ENCODE measurements at regions not wholly inside any gene's neighbourhood (a gene's known extent, or its start where the extent isn't known, plus 50 kb on each side); places are given as distances from the start of the nearest gene placed in this dataset.
A peak's percentile ranks its signal among the peaks of the same experiment; 100 is the strongest.
"Not testable (repeated sequence)": the region's sequence is repeated elsewhere in the genome, so short reads cannot be mapped to it uniquely, and the experiment has no call there.

DNA sequence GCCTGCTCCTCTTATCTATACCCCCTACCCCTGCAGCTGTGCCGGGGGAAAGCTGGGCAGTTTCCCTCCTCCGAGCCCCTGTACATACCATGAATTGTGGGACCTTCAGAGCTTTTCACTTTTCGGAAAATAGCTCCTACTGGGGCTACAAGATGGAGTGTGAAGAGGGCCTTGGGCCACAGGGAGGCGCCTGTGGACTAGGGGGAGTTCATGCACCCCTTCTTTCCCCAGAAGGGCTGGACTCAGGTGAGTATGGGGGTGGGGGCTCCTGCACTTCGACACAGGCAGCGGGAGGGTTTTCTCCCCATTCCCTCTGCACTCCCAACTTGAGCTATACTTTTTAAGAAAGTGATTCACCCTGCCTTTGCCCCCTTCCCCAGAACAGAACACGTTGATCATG is 202.0 kb downstream of the CEP170 start:
- H3K9me3 ChIP-seq (ENCODE audit: control insufficient read depth, insufficient read depth, low read depth, low read length); H3K36me3 ChIP-seq (ENCODE audit: control insufficient read depth, insufficient read depth, low read length); H3K4me1 ChIP-seq (ENCODE audit: control insufficient read depth, insufficient read depth, low read length); in situ Hi-C loops (cut with HindIII; ENCODE audit: low pct_unique_long_range_greater_than_20kb, low sequenced_read_pairs); H3K27me3 ChIP-seq (ENCODE audit: control insufficient read depth, insufficient read depth, low read length); H3K4me3 ChIP-seq (ENCODE audit: low read depth in 2 of 2, low read length in 2 of 2); intact Hi-C loops (cut with micrococcal nuclease; ENCODE audit: unreplicated experiment); POLR2A ChIA-PET; ATAC-seq; DNase-seq (ENCODE audit: low read depth, low spot score); H3K27ac ChIP-seq (ENCODE audit: low read length); CTCF ChIA-PET; BruUV-seq (replicated peaks): not testable (repeated sequence)
- TF ChIP-seq, protein P1, sequence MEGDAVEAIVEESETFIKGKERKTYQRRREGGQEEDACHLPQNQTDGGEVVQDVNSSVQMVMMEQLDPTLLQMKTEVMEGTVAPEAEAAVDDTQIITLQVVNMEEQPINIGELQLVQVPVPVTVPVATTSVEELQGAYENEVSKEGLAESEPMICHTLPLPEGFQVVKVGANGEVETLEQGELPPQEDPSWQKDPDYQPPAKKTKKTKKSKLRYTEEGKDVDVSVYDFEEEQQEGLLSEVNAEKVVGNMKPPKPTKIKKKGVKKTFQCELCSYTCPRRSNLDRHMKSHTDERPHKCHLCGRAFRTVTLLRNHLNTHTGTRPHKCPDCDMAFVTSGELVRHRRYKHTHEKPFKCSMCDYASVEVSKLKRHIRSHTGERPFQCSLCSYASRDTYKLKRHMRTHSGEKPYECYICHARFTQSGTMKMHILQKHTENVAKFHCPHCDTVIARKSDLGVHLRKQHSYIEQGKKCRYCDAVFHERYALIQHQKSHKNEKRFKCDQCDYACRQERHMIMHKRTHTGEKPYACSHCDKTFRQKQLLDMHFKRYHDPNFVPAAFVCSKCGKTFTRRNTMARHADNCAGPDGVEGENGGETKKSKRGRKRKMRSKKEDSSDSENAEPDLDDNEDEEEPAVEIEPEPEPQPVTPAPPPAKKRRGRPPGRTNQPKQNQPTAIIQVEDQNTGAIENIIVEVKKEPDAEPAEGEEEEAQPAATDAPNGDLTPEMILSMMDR (IDR thresholded peaks at IDR 0.05): peak; percentile 12; the same call in 1 of the 2 replicates

DNA sequence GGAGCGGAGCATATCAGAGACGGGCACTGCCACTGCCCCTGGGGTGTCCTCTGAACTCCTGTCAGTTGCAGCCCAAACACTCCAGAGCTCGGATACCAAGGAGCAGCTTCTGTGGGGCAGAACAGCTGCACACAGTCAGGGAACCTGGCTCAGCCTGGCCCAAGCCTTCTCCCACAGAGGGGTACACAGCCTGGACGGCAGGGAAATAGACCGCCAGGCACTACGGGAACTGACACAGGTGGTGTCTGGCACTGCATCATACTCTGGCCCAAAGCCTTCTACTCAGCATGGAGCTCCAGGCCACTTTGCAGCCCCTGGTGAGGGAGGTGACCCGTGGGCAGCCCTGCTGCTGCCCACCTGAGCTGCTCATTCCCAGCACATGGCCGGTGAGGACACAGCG is 204.5 kb downstream of the CEP170 start:
- BruUV-seq (replicated peaks); H3K4me1 ChIP-seq (ENCODE audit: control insufficient read depth, insufficient read depth, low read length); H3K27me3 ChIP-seq (ENCODE audit: control insufficient read depth, insufficient read depth, low read length); H3K36me3 ChIP-seq (ENCODE audit: control insufficient read depth, insufficient read depth, low read length); DNase-seq (ENCODE audit: low read depth, low spot score); in situ Hi-C loops (cut with HindIII; ENCODE audit: low pct_unique_long_range_greater_than_20kb, low sequenced_read_pairs); intact Hi-C loops (cut with micrococcal nuclease; ENCODE audit: unreplicated experiment); ATAC-seq; H3K4me3 ChIP-seq (ENCODE audit: low read depth in 2 of 2, low read length in 2 of 2); H3K9me3 ChIP-seq (ENCODE audit: control insufficient read depth, insufficient read depth, low read depth, low read length); H3K27ac ChIP-seq (ENCODE audit: low read length); POLR2A ChIA-PET; CTCF ChIA-PET: not testable (repeated sequence)

DNA sequence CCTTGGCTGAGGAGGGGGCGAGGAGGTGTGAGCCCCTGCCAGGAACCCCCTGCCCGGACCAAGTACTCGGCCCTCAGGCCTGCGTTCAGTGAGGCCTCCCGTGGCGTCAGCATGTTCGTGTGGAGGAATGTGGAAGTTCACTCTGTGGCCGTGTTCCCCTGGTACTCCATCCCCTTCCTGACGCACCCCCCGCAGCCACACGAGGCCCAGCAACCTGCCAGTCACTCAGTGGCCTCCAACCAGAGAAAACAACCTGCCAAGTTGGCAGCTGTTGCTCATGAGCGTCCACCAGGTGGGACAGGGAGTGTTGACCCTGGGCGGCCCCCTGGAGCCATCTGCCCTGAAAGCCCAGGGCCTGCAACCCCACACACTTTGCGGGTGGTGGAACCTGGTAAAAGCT is 205.4 kb downstream of the CEP170 start:
- ATAC-seq; H3K4me1 ChIP-seq (ENCODE audit: control insufficient read depth, insufficient read depth, low read length); BruUV-seq (replicated peaks); in situ Hi-C loops (cut with HindIII; ENCODE audit: low pct_unique_long_range_greater_than_20kb, low sequenced_read_pairs); H3K36me3 ChIP-seq (ENCODE audit: control insufficient read depth, insufficient read depth, low read length); H3K9me3 ChIP-seq (ENCODE audit: control insufficient read depth, insufficient read depth, low read depth, low read length); CTCF ChIA-PET; DNase-seq (ENCODE audit: low read depth, low spot score); POLR2A ChIA-PET; H3K27ac ChIP-seq (ENCODE audit: low read length); H3K27me3 ChIP-seq (ENCODE audit: control insufficient read depth, insufficient read depth, low read length); H3K4me3 ChIP-seq (ENCODE audit: low read depth in 2 of 2, low read length in 2 of 2); intact Hi-C loops (cut with micrococcal nuclease; ENCODE audit: unreplicated experiment): not testable (repeated sequence)

DNA sequence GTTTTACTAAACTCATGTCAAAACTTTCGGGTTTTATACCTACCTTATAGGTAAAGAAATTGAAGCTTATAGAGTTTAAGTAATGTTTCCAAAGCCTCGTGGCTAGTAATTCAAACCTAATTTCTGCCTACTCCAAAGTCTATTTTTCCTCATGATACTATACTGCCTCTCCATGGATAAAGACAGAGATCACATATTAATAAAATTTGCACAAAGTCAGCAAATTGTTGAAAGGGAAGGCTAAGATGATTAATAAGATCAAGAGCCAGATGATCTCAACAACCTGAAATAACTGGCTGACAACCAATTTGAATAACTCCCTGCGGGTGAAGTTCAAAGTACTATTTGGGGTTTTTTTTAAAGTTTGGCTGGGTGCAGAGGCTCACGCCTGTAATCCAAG is 233.7 kb downstream of the CEP170 start:
- DNase-seq (ENCODE audit: low read depth, low spot score); H3K4me1 ChIP-seq (ENCODE audit: control insufficient read depth, insufficient read depth, low read length); CTCF ChIA-PET; in situ Hi-C loops (cut with HindIII; ENCODE audit: low pct_unique_long_range_greater_than_20kb, low sequenced_read_pairs); POLR2A ChIA-PET; H3K27ac ChIP-seq (ENCODE audit: low read length); H3K27me3 ChIP-seq (ENCODE audit: control insufficient read depth, insufficient read depth, low read length); H3K4me3 ChIP-seq (ENCODE audit: low read depth in 2 of 2, low read length in 2 of 2); H3K36me3 ChIP-seq (ENCODE audit: control insufficient read depth, insufficient read depth, low read length); intact Hi-C loops (cut with micrococcal nuclease; ENCODE audit: unreplicated experiment); BruUV-seq (replicated peaks); ATAC-seq; H3K9me3 ChIP-seq (ENCODE audit: control insufficient read depth, insufficient read depth, low read depth, low read length): not testable (repeated sequence)

DNA sequence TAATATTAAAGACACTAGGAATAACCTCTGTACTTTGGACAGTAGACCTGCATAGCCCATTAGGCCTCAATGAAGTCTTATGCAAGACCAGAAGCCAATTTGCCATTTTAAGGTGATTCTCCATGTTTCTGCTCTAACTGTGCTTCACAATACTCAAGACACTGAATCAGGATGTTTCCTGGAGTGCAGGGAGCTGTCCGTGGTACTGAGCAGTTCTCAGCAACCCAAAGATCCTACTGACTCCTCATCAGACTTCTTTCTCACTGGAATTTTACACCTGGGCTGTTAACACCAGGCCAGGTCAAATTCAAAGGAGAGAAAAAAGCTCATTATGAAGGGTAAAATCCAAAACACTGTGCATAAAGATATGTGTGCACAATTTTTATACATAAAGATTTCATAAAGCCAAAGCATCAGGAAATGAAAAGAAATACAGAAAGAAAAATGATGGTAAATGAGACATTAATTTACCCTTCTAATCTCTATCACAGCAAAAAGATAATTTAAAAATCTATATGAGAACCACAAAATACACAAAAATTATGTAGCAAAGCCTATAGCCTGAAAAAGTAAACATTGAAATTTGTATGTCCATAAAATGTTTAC is 235.9 kb downstream of the CEP170 start:
- ATAC-seq; CTCF ChIA-PET; H3K27me3 ChIP-seq (ENCODE audit: control insufficient read depth, insufficient read depth, low read length); intact Hi-C loops (cut with micrococcal nuclease; ENCODE audit: unreplicated experiment); H3K27ac ChIP-seq (ENCODE audit: low read length); BruUV-seq (replicated peaks); in situ Hi-C loops (cut with HindIII; ENCODE audit: low pct_unique_long_range_greater_than_20kb, low sequenced_read_pairs); H3K4me1 ChIP-seq (ENCODE audit: control insufficient read depth, insufficient read depth, low read length); POLR2A ChIA-PET; DNase-seq (ENCODE audit: low read depth, low spot score); H3K9me3 ChIP-seq (ENCODE audit: control insufficient read depth, insufficient read depth, low read depth, low read length); H3K4me3 ChIP-seq (ENCODE audit: low read depth in 2 of 2, low read length in 2 of 2); H3K36me3 ChIP-seq (ENCODE audit: control insufficient read depth, insufficient read depth, low read length): not testable (repeated sequence)
- TF ChIP-seq, protein P2, sequence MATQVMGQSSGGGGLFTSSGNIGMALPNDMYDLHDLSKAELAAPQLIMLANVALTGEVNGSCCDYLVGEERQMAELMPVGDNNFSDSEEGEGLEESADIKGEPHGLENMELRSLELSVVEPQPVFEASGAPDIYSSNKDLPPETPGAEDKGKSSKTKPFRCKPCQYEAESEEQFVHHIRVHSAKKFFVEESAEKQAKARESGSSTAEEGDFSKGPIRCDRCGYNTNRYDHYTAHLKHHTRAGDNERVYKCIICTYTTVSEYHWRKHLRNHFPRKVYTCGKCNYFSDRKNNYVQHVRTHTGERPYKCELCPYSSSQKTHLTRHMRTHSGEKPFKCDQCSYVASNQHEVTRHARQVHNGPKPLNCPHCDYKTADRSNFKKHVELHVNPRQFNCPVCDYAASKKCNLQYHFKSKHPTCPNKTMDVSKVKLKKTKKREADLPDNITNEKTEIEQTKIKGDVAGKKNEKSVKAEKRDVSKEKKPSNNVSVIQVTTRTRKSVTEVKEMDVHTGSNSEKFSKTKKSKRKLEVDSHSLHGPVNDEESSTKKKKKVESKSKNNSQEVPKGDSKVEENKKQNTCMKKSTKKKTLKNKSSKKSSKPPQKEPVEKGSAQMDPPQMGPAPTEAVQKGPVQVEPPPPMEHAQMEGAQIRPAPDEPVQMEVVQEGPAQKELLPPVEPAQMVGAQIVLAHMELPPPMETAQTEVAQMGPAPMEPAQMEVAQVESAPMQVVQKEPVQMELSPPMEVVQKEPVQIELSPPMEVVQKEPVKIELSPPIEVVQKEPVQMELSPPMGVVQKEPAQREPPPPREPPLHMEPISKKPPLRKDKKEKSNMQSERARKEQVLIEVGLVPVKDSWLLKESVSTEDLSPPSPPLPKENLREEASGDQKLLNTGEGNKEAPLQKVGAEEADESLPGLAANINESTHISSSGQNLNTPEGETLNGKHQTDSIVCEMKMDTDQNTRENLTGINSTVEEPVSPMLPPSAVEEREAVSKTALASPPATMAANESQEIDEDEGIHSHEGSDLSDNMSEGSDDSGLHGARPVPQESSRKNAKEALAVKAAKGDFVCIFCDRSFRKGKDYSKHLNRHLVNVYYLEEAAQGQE (IDR thresholded peaks at IDR 0.05; ENCODE audit: insufficient read depth in 1 of 2, low read depth in 2 of 2, low read length in 1 of 2): peak in 1 of 2 experiments; percentile 75; a peak in 2 of 4 replicates
